GM19035 (cell line): ENCODE measurements at regions not wholly inside any gene's neighbourhood (a gene's known extent, or its start where the extent isn't known, plus 50 kb on each side); places are given as distances from the start of the nearest gene placed in this dataset.

Experiments used
- ATAC-seq: cut with Tn5 transposase; IDR thresholded peaks from one replicate; pipeline ENCODE4 v1.9.1; 2021; ENCODE audit not compliant: unreplicated experiment

GRCh38 chr1:229102741-229103391 is 168.0 kb upstream of the RAB4A start:
- no peak for ATAC-seq

GRCh38 chr1:229104654-229105053 is 166.3 kb upstream of the RAB4A start:
- ATAC-seq = no peak

GRCh38 chr1:229105109-229105508 is 165.8 kb upstream of the RAB4A start:
- no peak for ATAC-seq

GRCh38 chr1:229105822-229106525 is 164.9 kb upstream of the RAB4A start:
- no peak for ATAC-seq

DNA sequence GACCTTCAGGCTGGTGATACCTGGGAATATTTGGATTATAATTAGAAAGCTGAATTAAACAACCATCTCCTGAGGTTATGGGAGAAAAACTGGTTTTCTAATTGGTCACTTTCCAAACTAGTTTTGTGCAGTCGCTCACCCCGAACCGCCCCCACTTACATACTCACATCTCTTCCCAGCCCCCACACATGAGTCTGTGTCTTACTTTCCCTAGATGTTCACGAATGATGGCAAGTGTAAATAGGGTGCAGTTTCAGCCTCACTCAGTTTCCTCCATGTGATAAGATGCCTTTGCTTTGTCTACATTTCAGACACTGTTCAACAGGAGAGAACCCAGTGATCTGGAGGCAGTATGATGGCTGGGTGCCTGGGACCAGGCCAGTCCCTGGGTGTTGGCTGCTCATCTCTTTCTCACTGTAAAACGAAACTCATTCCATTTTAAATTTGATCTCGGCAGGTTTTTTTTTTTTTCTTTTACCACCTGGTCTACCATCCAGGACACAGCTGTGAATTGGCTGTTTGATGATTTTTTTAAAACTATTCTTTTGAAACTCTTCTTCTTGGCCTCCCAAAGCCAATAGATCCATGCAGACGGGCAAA is 164.3 kb upstream of the RAB4A start:
- ATAC-seq = no peak

GRCh38 chr1:229107304-229107815 is 163.6 kb upstream of the RAB4A start:
- no peak for ATAC-seq

DNA sequence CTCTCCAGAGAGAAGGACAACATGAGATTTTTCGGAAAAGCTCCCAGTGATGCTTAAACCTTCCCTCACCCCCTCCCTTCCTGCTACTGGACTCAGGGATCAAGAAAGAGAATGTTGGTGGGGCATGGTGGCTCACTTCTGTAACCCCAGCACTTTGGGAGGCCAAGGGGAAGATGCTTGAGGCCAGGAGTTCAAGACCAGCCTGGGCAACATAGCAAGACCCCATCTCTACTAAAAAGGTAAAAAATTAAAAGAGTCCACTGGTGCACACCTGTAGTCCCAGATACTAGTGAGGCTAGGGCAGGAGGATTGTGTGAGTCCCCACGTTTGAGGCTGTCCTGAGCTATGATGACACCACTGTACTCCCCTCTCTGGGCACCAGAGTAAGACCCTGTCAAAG is 162.9 kb upstream of the RAB4A start:
- ATAC-seq = no peak

- ATAC-seq = no peak
These were observed 162.2 kb upstream of the RAB4A start for GRCh38 chr1:229108598-229109201.

GRCh38 chr1:229109320-229109761 is 161.6 kb upstream of the RAB4A start:
- no peak for ATAC-seq

DNA sequence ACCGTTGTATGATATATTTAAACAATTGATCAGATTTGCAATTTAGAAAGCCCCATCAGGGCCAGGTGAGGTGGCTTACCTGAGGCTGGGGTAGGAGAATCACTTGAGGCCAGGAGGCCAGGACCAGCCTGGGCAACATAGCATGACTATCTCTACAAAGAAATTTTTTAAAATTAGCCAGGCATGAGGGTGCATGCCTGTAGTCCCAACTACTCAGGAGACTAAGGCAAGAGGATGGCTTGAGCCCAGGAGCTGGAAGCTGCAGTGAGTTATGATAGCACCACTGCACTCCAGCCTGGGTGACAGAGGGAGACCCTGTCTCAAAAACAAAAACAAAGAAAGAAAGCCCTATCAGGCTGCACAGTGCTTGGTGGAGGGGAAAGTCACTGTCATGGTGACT is 159.9 kb upstream of the RAB4A start:
- ATAC-seq = no peak

GRCh38 chr1:229111703-229112319 is 159.1 kb upstream of the RAB4A start:
- ATAC-seq = no peak

DNA sequence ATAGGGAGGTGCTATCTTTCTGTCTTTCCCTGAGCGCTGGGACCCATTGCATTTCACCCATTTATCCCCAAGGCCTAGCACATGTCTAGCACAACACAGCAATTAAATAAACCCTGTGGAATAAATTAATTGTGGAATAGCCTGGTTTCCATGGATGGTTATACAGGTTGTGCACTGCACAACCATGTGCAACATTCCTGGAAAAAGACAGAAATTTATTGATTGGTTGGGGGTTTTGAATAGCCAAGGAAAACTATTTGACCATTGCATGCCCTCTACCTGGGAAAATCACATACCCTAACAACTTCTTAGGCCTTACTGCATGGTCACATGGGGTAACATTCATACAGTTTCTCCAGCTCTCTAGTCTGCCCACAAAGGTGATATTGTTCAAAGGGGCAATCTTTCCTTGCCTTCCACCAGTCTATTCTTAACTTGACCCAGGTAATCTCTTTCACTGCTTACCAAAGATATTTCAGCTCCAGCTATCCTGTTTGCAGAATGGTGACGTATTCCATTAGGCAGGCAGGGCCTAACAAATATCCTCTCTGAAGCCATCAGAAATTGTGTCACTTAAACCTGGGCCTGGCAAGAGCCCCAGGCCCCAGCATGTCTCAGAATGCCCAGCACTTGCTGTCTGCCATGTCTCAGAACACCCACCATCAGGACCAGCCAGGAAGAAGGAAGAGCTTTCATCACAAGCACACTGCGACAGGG is 157.9 kb upstream of the RAB4A start:
- no peak for ATAC-seq

GRCh38 chr1:229114315-229114714 is 156.6 kb upstream of the RAB4A start:
- ATAC-seq = no peak

DNA sequence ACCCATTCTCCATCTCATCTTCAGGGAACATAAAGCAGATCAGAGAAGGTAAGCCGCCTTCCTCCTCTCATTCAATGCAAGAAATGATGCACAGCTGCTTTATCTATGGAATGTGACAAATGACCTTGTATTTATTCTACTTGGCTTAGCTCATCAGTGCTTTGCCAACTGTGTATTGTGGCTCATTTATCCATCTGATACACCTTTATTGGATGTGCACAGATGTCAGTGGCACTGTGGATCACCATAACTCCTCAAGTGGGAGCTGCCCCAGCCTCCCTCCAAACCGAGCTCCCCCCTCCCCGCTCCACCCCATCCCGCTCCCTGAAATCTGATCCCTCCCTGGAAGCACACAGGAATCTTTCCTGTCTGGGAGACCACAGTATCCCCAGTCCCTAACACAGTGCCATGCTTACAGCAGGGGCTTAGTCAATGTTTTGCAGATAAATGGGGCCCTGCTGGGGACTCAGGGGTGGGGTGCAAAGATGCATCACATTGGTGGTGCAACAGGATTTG is 156.0 kb upstream of the RAB4A start:
- no peak for ATAC-seq

GRCh38 chr1:229116114-229116513 is 154.8 kb upstream of the RAB4A start:
- no peak for ATAC-seq

- ATAC-seq = no peak
These were observed 153.1 kb upstream of the RAB4A start for GRCh38 chr1:229117664-229118300.

GRCh38 chr1:229118477-229119061 is 152.3 kb upstream of the RAB4A start:
- no peak for ATAC-seq

GRCh38 chr1:229119161-229119560 is 151.8 kb upstream of the RAB4A start:
- no peak for ATAC-seq

DNA sequence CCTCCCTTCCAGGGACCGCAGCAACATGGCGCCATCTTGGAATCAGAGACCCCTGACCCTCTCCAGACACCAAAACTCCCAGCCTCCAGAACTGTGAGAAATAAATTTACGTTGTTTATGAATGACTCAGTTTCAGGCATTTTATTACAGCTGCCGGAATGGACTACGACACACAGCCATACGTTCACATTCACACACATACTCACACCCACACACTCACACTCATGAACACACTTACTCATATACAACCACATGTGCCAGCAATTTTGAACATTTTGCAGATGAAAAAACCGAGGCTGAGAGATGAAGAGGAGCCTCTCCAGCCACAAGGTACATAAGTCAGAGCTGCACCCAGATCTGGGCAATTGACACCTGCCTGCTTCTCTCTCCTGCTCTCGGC is 151.0 kb upstream of the RAB4A start:
- no peak for ATAC-seq
